ENCODE measurements at regions not wholly inside any gene's neighbourhood (a gene's known extent, or its start where the extent isn't known, plus 50 kb on each side); places are given as distances from the start of the nearest gene placed in this dataset.

- TF ChIP-seq PPARA (CRISPR knock-in tag; IDR thresholded peaks at IDR 0.05; ENCODE audit: borderline replicate concordance) (no peak), ZFP3 (CRISPR knock-in tag; IDR thresholded peaks at IDR 0.05) (no peak), SNAI2 (CRISPR knock-in tag; IDR thresholded peaks at IDR 0.05) (no peak), CSDC2 (CRISPR knock-in tag; IDR thresholded peaks at IDR 0.05) (no peak), TOX (CRISPR knock-in tag; IDR thresholded peaks at IDR 0.05; ENCODE audit: borderline replicate concordance) (no peak), ZNF8 (CRISPR knock-in tag; IDR thresholded peaks at IDR 0.05) (no peak)
- ATAC-seq, result no peak
These were observed 540.2 kb upstream of the ZNF462 start for GRCh38 chr9:106322706-106323245.

DNA sequence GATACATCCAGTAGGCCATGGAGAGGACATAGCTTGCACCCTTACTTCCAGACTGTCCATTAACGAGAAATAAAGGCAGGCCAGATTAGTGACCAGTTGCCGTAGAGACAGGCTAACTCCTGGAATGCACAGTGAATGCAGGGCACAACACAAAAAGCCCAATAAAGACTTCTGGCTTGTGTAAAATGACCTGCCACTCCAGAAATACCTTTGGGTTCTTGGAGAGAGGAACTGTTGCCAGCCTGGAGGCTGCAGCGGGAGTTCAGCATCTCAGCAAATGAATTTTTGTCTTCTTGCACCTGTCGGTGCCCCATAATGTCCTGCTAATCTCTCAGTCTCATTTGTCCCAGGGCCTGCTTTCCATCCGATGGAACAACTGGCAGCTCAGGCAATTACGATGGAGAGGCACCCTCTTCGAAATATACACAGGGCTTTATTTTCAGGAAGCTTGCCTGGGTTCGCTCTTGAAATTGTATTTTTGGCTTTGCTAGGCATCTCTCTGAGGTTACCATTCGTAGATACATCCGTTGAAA lies 538.8 kb upstream of the ZNF462 start:
- no peak for TF ChIP-seq ARNTL (CRISPR knock-in tag; IDR thresholded peaks at IDR 0.05; ENCODE audit: borderline replicate concordance, low read depth)
- no peak for TF ChIP-seq TCF4 (CRISPR knock-in tag; IDR thresholded peaks at IDR 0.05; ENCODE audit: borderline replicate concordance)

GRCh38 chr9:106324591-106325280 lies 538.2 kb upstream of the ZNF462 start:
- no peak for ATAC-seq
- TF ChIP-seq CSDC2 (CRISPR knock-in tag; IDR thresholded peaks at IDR 0.05) (no peak), TCF4 (CRISPR knock-in tag; IDR thresholded peaks at IDR 0.05; ENCODE audit: borderline replicate concordance) (no peak), TSHZ2 (CRISPR knock-in tag; IDR thresholded peaks at IDR 0.05) (no peak), PPARA (CRISPR knock-in tag; IDR thresholded peaks at IDR 0.05; ENCODE audit: borderline replicate concordance) (no peak), ISL1 (CRISPR knock-in tag; IDR thresholded peaks at IDR 0.05) (no peak), SNAI2 (CRISPR knock-in tag; IDR thresholded peaks at IDR 0.05) (no peak), TOX (CRISPR knock-in tag; IDR thresholded peaks at IDR 0.05; ENCODE audit: borderline replicate concordance) (no peak), RARB (CRISPR knock-in tag; IDR thresholded peaks at IDR 0.05) (no peak), ZNF70 (CRISPR knock-in tag; IDR thresholded peaks at IDR 0.05) (no peak), ZFP3 (CRISPR knock-in tag; IDR thresholded peaks at IDR 0.05) (no peak), ARNTL (CRISPR knock-in tag; IDR thresholded peaks at IDR 0.05; ENCODE audit: borderline replicate concordance, low read depth) (no peak), ESRRG (CRISPR knock-in tag; IDR thresholded peaks at IDR 0.05) (no peak)
- TF ChIP-seq, protein P1, sequence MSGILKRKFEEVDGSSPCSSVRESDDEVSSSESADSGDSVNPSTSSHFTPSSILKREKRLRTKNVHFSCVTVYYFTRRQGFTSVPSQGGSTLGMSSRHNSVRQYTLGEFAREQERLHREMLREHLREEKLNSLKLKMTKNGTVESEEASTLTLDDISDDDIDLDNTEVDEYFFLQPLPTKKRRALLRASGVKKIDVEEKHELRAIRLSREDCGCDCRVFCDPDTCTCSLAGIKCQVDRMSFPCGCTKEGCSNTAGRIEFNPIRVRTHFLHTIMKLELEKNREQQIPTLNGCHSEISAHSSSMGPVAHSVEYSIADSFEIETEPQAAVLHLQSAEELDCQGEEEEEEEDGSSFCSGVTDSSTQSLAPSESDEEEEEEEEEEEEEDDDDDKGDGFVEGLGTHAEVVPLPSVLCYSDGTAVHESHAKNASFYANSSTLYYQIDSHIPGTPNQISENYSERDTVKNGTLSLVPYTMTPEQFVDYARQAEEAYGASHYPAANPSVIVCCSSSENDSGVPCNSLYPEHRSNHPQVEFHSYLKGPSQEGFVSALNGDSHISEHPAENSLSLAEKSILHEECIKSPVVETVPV (CRISPR knock-in tag; IDR thresholded peaks at IDR 0.05), result no peak
- TF ChIP-seq, protein P2, sequence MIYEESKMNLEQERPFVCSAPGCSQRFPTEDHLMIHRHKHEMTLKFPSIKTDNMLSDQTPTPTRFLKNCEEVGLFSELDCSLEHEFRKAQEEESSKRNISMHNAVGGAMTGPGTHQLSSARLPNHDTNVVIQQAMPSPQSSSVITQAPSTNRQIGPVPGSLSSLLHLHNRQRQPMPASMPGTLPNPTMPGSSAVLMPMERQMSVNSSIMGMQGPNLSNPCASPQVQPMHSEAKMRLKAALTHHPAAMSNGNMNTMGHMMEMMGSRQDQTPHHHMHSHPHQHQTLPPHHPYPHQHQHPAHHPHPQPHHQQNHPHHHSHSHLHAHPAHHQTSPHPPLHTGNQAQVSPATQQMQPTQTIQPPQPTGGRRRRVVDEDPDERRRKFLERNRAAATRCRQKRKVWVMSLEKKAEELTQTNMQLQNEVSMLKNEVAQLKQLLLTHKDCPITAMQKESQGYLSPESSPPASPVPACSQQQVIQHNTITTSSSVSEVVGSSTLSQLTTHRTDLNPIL (CRISPR knock-in tag; IDR thresholded peaks at IDR 0.05; ENCODE audit: low read depth), result no peak

More for the DNA sequence above, 538.8 kb upstream of the ZNF462 start:
- no peak for ATAC-seq

GRCh38 chr9:106326493-106326892 lies 536.5 kb upstream of the ZNF462 start:
- no peak for ATAC-seq
- TF ChIP-seq BACH2 (CRISPR knock-in tag; IDR thresholded peaks at IDR 0.05; ENCODE audit: borderline replicate concordance), result no peak
- no peak for TF ChIP-seq ZFP30 (CRISPR knock-in tag; IDR thresholded peaks at IDR 0.05)
- no peak for TF ChIP-seq TOX (CRISPR knock-in tag; IDR thresholded peaks at IDR 0.05; ENCODE audit: borderline replicate concordance)
- TF ChIP-seq ZC3H10 (CRISPR knock-in tag; IDR thresholded peaks at IDR 0.05), result no peak
- TF ChIP-seq, protein P2 (CRISPR knock-in tag; IDR thresholded peaks at IDR 0.05; ENCODE audit: low read depth), result no peak
- TF ChIP-seq RARB (CRISPR knock-in tag; IDR thresholded peaks at IDR 0.05), result no peak
- no peak for TF ChIP-seq CSDC2 (CRISPR knock-in tag; IDR thresholded peaks at IDR 0.05)
- TF ChIP-seq ARNTL (CRISPR knock-in tag; IDR thresholded peaks at IDR 0.05; ENCODE audit: borderline replicate concordance, low read depth), result no peak
- no peak for TF ChIP-seq ZNF565 (CRISPR knock-in tag; conservative IDR thresholded peaks at IDR 0.05; ENCODE audit: low read depth)
- TF ChIP-seq POU6F1 (CRISPR knock-in tag; IDR thresholded peaks at IDR 0.05; ENCODE audit: borderline replicate concordance, low read depth), result no peak
- TF ChIP-seq GLIS3 (CRISPR knock-in tag; IDR thresholded peaks at IDR 0.05), result no peak
- TF ChIP-seq ISL1 (CRISPR knock-in tag; IDR thresholded peaks at IDR 0.05), result no peak
- TF ChIP-seq ZNF8 (CRISPR knock-in tag; IDR thresholded peaks at IDR 0.05), result no peak
- TF ChIP-seq ESRRG (CRISPR knock-in tag; IDR thresholded peaks at IDR 0.05), result no peak
- no peak for TF ChIP-seq ZNF70 (CRISPR knock-in tag; IDR thresholded peaks at IDR 0.05)
